ENCODE measurements at regions not wholly inside any gene's neighbourhood (a gene's known extent, or its start where the extent isn't known, plus 50 kb on each side); places are given as distances from the start of the nearest gene placed in this dataset.

- TF ChIP-seq SP1 (IDR thresholded peaks at IDR 0.05) (no peak), L3MBTL2 (conservative IDR thresholded peaks at IDR 0.05) (no peak), ELF4 (IDR thresholded peaks at IDR 0.05) (no peak), SUZ12 (IDR thresholded peaks at IDR 0.05) (no peak), FOXA1 (IDR thresholded peaks at IDR 0.05) (no peak), NFRKB (IDR thresholded peaks at IDR 0.05) (no peak), ARNT (IDR thresholded peaks at IDR 0.05) (no peak), BHLHE40 (IDR thresholded peaks at IDR 0.05; ENCODE audit: borderline replicate concordance) (no peak), FOXK2 (IDR thresholded peaks at IDR 0.05) (no peak), TARDBP (IDR thresholded peaks at IDR 0.05) (no peak), PKNOX1 (IDR thresholded peaks at IDR 0.05) (no peak), FOXM1 (IDR thresholded peaks at IDR 0.05; ENCODE audit: borderline replicate concordance) (no peak)
Observed at GRCh38 chr16:65688301-65688700, 566.4 kb upstream of the CDH11 start.

Measured in HEK293T (cell line).